ENCODE measurements at regions not wholly inside any gene's neighbourhood (a gene's known extent, or its start where the extent isn't known, plus 50 kb on each side); places are given as distances from the start of the nearest gene placed in this dataset.

DNA sequence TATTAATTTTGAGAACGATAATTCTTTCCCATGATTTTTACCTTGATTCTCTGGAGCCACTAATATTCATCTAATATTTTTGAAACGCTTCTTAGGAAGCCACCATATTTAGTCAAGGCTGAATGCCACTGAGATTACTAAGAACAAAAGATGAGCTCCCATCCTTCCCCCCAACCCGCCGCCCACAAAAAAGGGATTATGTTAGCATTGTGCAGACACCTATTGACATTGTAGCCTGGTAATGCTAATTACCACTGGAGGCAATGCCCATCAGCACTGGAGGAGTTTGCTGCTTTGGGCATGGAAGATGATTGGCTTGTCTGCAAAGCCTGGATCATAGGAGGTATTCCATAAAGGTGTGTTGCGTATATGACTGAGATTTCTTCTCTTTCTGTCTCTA, 739.1 kb upstream of the WWC1 start:
- no peak for DNase-seq

DNA sequence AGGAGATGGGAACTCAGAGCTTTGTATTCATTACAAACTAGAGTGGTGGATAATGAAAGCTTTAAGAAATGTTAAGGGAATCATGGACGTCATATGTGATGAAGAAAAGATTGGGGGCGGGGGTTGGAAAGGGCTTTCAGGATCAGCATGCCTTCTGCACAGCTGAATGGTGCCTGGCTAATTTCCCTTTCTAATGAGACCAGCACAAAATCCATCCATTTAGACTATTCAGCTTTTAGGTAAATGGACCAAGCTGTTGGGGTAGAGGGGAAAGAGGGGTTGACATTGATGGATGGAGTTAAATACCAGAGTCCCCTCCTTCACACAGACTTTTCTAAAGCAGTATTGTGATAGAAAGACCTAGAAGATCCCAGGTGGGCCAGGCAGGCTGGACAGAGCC, 737.9 kb upstream of the WWC1 start:
- ATAC-seq (ENCODE audit: low FRiP score) (no peak), DNase-seq (no peak)
- Histone ChIP-seq H3K27ac (ENCODE audit: low read depth in 1 of 2, low read length in 2 of 2) (no peak overlapping the region), H3K4me3 (ENCODE audit: low read length in 2 of 2) (no peak overlapping the region), H3K36me3 (ENCODE audit: control insufficient read depth in 1 of 2, insufficient read depth in 2 of 2, low read length in 1 of 2) (no peaks in the 10 kb centered on the region), H3K4me1 (ENCODE audit: control insufficient read depth in 1 of 2, insufficient read depth in 2 of 2, low read length in 2 of 2) (no peaks in the 10 kb centered on the region), H3K9me3 (ENCODE audit: control insufficient read depth, low read length) (no peaks in the 10 kb centered on the region), H3K27me3 (ENCODE audit: control insufficient read depth in 1 of 2, insufficient read depth in 2 of 2, low read length in 1 of 2) (no peaks in the 10 kb centered on the region)
- WGBS, 2 donors, result 78 to 85% methylated on average over 2 of the region's 2 CpGs
- intact Hi-C loops (cut with DNase I), result no loop called here

More for the DNA sequence above, 739.1 kb upstream of the WWC1 start:
- H3K27ac ChIP-seq (ENCODE audit: low read depth in 1 of 2, low read length in 2 of 2), result no peak overlapping the region
- H3K9me3 ChIP-seq (ENCODE audit: control insufficient read depth, low read length), result no peaks in the 10 kb centered on the region
- H3K4me3 ChIP-seq (ENCODE audit: low read length in 2 of 2), result no peak overlapping the region
- H3K36me3 ChIP-seq (ENCODE audit: control insufficient read depth in 1 of 2, insufficient read depth in 2 of 2, low read length in 1 of 2), result no peaks in the 10 kb centered on the region
- intact Hi-C loops (cut with DNase I), result no loop called here
- H3K4me1 ChIP-seq (ENCODE audit: control insufficient read depth in 1 of 2, insufficient read depth in 2 of 2, low read length in 2 of 2), result no peaks in the 10 kb centered on the region
- ATAC-seq (ENCODE audit: low FRiP score), result no peak
- WGBS, 2 donors, result 93% methylated on average over 5 of the region's 5 CpGs
- no peaks in the 10 kb centered on the region for H3K27me3 ChIP-seq (ENCODE audit: control insufficient read depth in 1 of 2, insufficient read depth in 2 of 2, low read length in 1 of 2)

DNA sequence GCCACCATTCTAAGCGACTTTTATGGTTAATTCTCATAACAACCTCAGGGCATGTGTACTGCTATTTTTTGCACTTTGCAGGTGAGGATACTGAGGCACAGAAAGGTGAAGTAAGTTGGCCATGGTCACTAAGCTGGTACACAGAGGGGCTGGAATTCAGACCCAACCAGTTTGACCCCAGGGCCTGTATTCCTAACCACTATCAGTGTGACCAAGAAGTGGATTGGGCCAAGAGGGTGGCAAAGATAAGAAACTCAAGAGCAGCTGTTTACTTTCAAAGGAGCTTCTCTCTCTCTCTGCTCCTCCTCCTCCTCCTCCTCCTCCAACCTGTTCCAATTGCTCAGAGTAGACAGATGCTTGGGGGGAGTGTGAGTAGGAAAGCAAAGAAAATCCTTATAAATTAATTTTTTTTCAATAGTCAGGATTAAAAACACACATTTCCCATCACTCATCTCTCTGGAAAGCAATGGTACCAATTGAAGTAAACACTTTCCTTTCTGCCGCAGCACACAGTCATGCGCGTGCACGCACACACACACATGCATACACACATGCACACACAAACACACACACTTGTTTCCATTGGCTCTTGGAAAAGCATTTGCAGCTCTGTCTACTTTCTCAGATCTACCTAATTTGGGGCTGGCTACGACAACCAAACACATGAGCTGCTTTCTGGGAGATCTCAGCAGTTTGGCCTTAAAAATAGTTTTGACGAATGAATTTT, 736.7 kb upstream of the WWC1 start:
- no peaks in the 10 kb centered on the region for H3K9me3 ChIP-seq (ENCODE audit: control insufficient read depth, low read length)
- DNase-seq, result no peak
- H3K27ac ChIP-seq (ENCODE audit: low read depth in 1 of 2, low read length in 2 of 2), result no peak overlapping the region
- ATAC-seq (ENCODE audit: low FRiP score), result no peak
- H3K36me3 ChIP-seq (ENCODE audit: control insufficient read depth in 1 of 2, insufficient read depth in 2 of 2, low read length in 1 of 2), result no peaks in the 10 kb centered on the region
- no peaks in the 10 kb centered on the region for H3K27me3 ChIP-seq (ENCODE audit: control insufficient read depth in 1 of 2, insufficient read depth in 2 of 2, low read length in 1 of 2)
- no peak overlapping the region for H3K4me3 ChIP-seq (ENCODE audit: low read length in 2 of 2)
- 85 to 86% methylated on average over 7 of the region's 7 CpGs for WGBS, 2 donors
- no peaks in the 10 kb centered on the region for H3K4me1 ChIP-seq (ENCODE audit: control insufficient read depth in 1 of 2, insufficient read depth in 2 of 2, low read length in 2 of 2)
- intact Hi-C loops (cut with DNase I), result no loop called here

DNA sequence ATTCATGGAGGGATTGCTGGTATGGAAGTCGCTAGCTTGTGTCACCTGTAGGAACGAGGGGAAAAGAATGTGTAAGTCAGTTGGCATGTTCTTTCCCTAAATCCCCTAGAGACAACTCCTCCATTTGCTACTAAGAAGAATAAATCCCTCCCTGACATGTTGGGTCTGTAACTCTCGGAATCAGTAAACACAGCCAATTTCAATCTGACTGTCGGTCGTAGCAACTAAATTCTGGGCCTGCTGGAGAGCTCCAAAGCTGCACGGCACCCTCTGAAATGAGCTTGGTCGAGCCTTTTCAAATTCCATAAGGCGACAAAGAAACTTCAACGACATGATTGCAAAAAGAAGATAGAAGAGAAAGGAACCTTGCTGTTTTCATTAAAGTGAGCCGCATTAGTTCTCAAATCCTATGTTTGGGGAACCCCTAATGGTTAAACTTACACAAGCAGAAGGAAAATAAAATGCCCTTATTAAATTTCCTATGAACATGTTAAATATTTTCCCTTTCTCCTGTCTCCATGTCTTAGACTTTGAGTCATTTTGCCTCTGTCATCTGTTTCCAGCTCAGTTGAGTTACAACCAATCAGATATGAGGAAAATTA, 735.8 kb upstream of the WWC1 start:
- WGBS, 2 donors, result 31 to 45% methylated on average over 10 of the region's 10 CpGs
- Histone ChIP-seq H3K36me3 (ENCODE audit: control insufficient read depth in 1 of 2, insufficient read depth in 2 of 2, low read length in 1 of 2) (no peaks in the 10 kb centered on the region), H3K4me3 (ENCODE audit: low read length in 2 of 2) (no peak overlapping the region), H3K4me1 (ENCODE audit: control insufficient read depth in 1 of 2, insufficient read depth in 2 of 2, low read length in 2 of 2) (no peaks in the 10 kb centered on the region), H3K9me3 (ENCODE audit: control insufficient read depth, low read length) (no peaks in the 10 kb centered on the region), H3K27me3 (ENCODE audit: control insufficient read depth in 1 of 2, insufficient read depth in 2 of 2, low read length in 1 of 2) (no peaks in the 10 kb centered on the region), H3K27ac (ENCODE audit: low read depth in 1 of 2, low read length in 2 of 2) (no peak overlapping the region)
- DNase-seq, result no peak
- no peak for ATAC-seq (ENCODE audit: low FRiP score)
- intact Hi-C loops (cut with DNase I), result no loop called here

DNA sequence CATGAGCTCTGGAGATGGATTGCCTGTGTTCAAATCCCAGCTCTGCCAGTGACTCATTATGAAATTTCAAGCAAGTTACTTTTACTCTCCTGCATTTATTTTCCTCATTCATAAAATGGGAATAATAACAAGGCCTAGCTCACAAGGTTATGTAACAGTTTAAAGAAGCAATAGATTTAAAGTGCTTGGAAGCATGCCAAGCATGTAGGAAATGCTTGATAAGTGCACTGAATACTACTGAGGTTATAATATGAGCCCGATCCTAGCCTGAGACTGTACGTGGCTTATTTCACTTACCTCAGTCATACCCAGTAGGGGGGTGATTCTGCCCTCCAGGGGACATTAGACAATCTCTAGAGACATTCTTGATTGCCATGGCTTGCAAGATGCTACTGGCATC, 734.1 kb upstream of the WWC1 start:
- Histone ChIP-seq H3K9me3 (ENCODE audit: control insufficient read depth, low read length) (peaks cover 2% of the 10 kb centered on the region), H3K36me3 (ENCODE audit: control insufficient read depth in 1 of 2, insufficient read depth in 2 of 2, low read length in 1 of 2) (no peaks in the 10 kb centered on the region), H3K27me3 (ENCODE audit: control insufficient read depth in 1 of 2, insufficient read depth in 2 of 2, low read length in 1 of 2) (peaks cover 0 to 1% of the 10 kb centered on the region in 2 donors), H3K4me1 (ENCODE audit: control insufficient read depth in 1 of 2, insufficient read depth in 2 of 2, low read length in 2 of 2) (no peaks in the 10 kb centered on the region), H3K4me3 (ENCODE audit: low read length in 2 of 2) (no peak overlapping the region), H3K27ac (ENCODE audit: low read depth in 1 of 2, low read length in 2 of 2) (no peak overlapping the region)
- intact Hi-C loops (cut with DNase I), result no loop called here
- no peak for ATAC-seq (ENCODE audit: low FRiP score)
- WGBS, 2 donors, result 24 to 30% methylated on average over 2 of the region's 2 CpGs
- DNase-seq, result no peak

DNA sequence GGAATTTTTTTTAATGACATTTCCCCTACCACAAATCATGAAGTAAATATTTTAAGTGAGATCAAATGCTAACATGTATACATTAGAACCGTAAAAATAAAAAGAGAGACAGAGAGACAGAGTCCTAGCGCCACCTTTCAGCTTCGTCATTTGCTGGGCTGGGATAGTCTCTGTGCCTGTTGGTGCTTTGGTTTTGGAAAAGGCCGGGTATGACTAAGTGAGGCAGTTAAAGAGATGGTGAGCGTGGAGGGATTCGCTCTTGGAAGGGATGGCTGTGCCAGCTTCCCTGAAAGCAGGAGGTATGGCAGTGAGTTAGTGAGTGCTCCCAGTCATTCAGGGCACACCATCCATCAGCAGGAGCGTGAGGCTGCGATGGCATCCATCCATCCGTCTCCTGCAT, 729.6 kb upstream of the WWC1 start:
- Histone ChIP-seq H3K27ac (ENCODE audit: low read depth in 1 of 2, low read length in 2 of 2) (no peak overlapping the region), H3K9me3 (ENCODE audit: control insufficient read depth, low read length) (peaks cover 2% of the 10 kb centered on the region), H3K4me3 (ENCODE audit: low read length in 2 of 2) (no peak overlapping the region), H3K27me3 (ENCODE audit: control insufficient read depth in 1 of 2, insufficient read depth in 2 of 2, low read length in 1 of 2) (peaks cover 0 to 1% of the 10 kb centered on the region in 2 donors), H3K36me3 (ENCODE audit: control insufficient read depth in 1 of 2, insufficient read depth in 2 of 2, low read length in 1 of 2) (no peaks in the 10 kb centered on the region), H3K4me1 (ENCODE audit: control insufficient read depth in 1 of 2, insufficient read depth in 2 of 2, low read length in 2 of 2) (no peaks in the 10 kb centered on the region)
- intact Hi-C loops (cut with DNase I), result no loop called here
- WGBS, 2 donors, result 62 to 67% methylated on average over 9 of the region's 9 CpGs
- no peak for DNase-seq
- no peak for ATAC-seq (ENCODE audit: low FRiP score)

DNA sequence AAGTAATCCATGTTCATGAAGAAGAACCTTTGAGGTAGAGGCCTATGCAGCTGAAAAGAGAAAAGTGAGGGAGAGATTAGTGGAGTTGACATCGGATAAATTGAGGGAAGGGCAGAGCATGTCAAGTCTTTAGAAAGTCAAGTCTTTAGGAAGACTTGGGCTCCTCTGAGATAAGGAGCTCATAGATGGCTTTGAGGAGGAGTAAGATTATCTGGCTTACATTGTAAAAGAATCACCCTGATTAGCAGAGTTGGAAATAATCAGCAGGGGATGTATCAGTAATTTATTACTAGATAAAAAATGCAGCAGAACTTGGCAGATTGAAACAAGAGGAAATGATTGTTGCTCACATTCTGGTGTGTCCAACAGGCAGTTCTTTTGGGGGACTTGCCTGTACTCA, 727.2 kb upstream of the WWC1 start:
- Histone ChIP-seq H3K4me3 (ENCODE audit: low read length in 2 of 2) (no peak overlapping the region), H3K4me1 (ENCODE audit: control insufficient read depth in 1 of 2, insufficient read depth in 2 of 2, low read length in 2 of 2) (no peaks in the 10 kb centered on the region), H3K36me3 (ENCODE audit: control insufficient read depth in 1 of 2, insufficient read depth in 2 of 2, low read length in 1 of 2) (no peaks in the 10 kb centered on the region), H3K9me3 (ENCODE audit: control insufficient read depth, low read length) (peaks cover 2% of the 10 kb centered on the region), H3K27ac (ENCODE audit: low read depth in 1 of 2, low read length in 2 of 2) (no peak overlapping the region), H3K27me3 (ENCODE audit: control insufficient read depth in 1 of 2, insufficient read depth in 2 of 2, low read length in 1 of 2) (peaks cover 0 to 1% of the 10 kb centered on the region in 2 donors)
- 87 to 92% methylated on average over 1 of the region's 1 CpG for WGBS, 2 donors
- intact Hi-C loops (cut with DNase I), result no loop called here
- ATAC-seq (ENCODE audit: low FRiP score), result peak; percentile 15
- DNase-seq, result no peak

DNA sequence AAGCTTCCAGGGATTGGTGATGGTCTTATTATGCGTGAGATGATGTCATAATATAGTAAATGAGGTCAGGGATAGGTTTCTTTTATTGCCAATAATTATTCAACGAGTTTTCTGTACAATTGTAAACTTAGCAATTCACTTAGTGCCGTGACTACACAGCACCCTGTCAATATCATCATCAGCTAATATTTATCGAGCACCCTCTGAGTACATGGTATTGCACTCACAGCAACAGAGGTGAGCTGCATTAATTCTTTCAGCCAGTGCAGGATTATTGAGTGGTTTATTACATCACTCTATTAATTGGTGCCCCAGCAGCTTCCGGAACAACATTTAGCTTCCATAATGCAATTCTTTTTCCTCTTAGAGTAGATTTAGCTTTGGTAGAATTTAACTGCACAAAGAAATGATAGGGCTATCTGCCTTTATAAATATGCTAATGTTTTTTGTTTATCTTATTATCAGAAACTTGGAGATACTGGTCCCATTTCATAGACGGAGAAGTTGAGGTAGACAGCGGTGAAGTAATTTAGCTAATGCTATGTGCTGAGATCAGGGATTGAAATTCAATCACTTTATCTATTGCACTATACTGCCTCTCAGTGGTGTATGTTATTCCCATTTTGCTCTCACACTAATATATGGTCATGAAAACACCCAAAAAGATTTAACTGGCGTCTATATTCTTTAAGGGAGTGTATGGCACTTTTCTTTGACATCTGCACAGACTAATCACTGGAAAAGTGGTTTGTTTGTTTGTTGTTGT, 726.1 kb upstream of the WWC1 start:
- H3K4me1 ChIP-seq (ENCODE audit: control insufficient read depth in 1 of 2, insufficient read depth in 2 of 2, low read length in 2 of 2), result no peaks in the 10 kb centered on the region
- no peaks in the 10 kb centered on the region for H3K36me3 ChIP-seq (ENCODE audit: control insufficient read depth in 1 of 2, insufficient read depth in 2 of 2, low read length in 1 of 2)
- H3K27me3 ChIP-seq (ENCODE audit: control insufficient read depth in 1 of 2, insufficient read depth in 2 of 2, low read length in 1 of 2), result peaks cover 0 to 1% of the 10 kb centered on the region in 2 donors
- no peak overlapping the region for H3K4me3 ChIP-seq (ENCODE audit: low read length in 2 of 2)
- 77 to 81% methylated on average over 8 of the region's 8 CpGs for WGBS, 2 donors
- ATAC-seq (ENCODE audit: low FRiP score) (no peak), DNase-seq (no peak)
- no peak overlapping the region for H3K27ac ChIP-seq (ENCODE audit: low read depth in 1 of 2, low read length in 2 of 2)
- H3K9me3 ChIP-seq (ENCODE audit: control insufficient read depth, low read length), result peaks cover 2% of the 10 kb centered on the region
- intact Hi-C loops (cut with DNase I), result no loop called here

Data from aorta (tissue), 5 donors.